Esophagus muscularis mucosa (tissue), 4 donors: ENCODE measurements at regions not wholly inside any gene's neighbourhood (a gene's known extent, or its start where the extent isn't known, plus 50 kb on each side); places are given as distances from the start of the nearest gene placed in this dataset.

Experiments used
- CTCF ChIP-seq, 3 experiments: fragments of 200-600 bp in 2 of 3; fragments of 450-650 bp in 1 of 3; sonication (generic) in 2 of 3; IDR thresholded peaks; one replicate each; pipeline ENCODE4 v1.5.1; 2017 to 2019; ENCODE audit warnings: antibody characterized with exemption in 3 of 3, mild to moderate bottlenecking in 2 of 3, moderate library complexity in 1 of 3
- EP300 ChIP-seq: sonication (generic); formaldehyde crosslinking; IDR thresholded peaks from one replicate; pipeline ENCODE4 v1.6.1; 2017; ENCODE audit warnings: antibody characterized with exemption
- POLR2A ChIP-seq: fragments of 450-650 bp; IDR thresholded peaks from one replicate; pipeline ENCODE4 v1.6.1; 2017; ENCODE audit warnings: antibody characterized with exemption, moderate library complexity, mild to moderate bottlenecking, low read depth
- POLR2AphosphoS5 ChIP-seq, 2 donors: sonication (generic); formaldehyde crosslinking; IDR thresholded peaks; one replicate each; pipeline ENCODE4 v1.6.1; 2017; ENCODE audit warnings: antibody characterized with exemption in 2 of 2

GRCh38 chr1:239718571-239718970 lies 332.2 kb downstream of the CHRM3 start:
- no peak for TF ChIP-seq CTCF (IDR thresholded peaks at IDR 0.05)
- no peak for TF ChIP-seq POLR2AphosphoS5 (IDR thresholded peaks at IDR 0.05)
- TF ChIP-seq EP300: no peak
- no peak for TF ChIP-seq POLR2A
